ENCODE measurements at regions not wholly inside any gene's neighbourhood (a gene's known extent, or its start where the extent isn't known, plus 50 kb on each side); places are given as distances from the start of the nearest gene placed in this dataset.

DNA sequence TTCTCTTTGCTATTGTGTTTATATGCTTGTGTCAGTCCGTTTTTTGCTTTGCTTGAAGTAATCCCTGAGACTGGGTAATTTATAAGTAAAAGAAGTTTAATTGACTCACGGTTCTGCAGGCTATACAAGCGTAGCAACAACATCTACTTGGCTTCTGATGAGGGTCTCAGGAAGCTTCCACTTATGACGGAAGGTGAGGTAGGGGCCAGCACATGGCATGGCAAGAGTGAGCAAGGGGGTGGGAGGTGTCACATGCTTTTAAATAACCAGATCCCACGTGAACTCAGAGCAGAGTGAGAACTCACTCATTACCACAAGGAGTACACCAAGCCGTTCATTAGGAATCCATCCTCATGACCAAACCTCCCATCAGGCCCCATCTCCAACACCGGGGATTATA is 540.3 kb downstream of the TDRD15 start:
- Histone ChIP-seq H3K36me3 (ENCODE audit: control insufficient read depth, insufficient read depth, low read length) (no peaks in the 10 kb centered on the region), H3K4me3 (replicated peaks; ENCODE audit: low read depth, low read length) (no peak overlapping the region), H3K27me3 (replicated peaks; ENCODE audit: control insufficient read depth, insufficient read depth, low read length) (no peaks in the 10 kb centered on the region)
- TF ChIP-seq, protein P1, sequence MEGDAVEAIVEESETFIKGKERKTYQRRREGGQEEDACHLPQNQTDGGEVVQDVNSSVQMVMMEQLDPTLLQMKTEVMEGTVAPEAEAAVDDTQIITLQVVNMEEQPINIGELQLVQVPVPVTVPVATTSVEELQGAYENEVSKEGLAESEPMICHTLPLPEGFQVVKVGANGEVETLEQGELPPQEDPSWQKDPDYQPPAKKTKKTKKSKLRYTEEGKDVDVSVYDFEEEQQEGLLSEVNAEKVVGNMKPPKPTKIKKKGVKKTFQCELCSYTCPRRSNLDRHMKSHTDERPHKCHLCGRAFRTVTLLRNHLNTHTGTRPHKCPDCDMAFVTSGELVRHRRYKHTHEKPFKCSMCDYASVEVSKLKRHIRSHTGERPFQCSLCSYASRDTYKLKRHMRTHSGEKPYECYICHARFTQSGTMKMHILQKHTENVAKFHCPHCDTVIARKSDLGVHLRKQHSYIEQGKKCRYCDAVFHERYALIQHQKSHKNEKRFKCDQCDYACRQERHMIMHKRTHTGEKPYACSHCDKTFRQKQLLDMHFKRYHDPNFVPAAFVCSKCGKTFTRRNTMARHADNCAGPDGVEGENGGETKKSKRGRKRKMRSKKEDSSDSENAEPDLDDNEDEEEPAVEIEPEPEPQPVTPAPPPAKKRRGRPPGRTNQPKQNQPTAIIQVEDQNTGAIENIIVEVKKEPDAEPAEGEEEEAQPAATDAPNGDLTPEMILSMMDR (IDR thresholded peaks at IDR 0.05; ENCODE audit: insufficient read depth, low read length, poor library complexity, severe bottlenecking) = no peak
- DNase-seq (ENCODE audit: extremely low read depth, insufficient read length) = no peak

DNA sequence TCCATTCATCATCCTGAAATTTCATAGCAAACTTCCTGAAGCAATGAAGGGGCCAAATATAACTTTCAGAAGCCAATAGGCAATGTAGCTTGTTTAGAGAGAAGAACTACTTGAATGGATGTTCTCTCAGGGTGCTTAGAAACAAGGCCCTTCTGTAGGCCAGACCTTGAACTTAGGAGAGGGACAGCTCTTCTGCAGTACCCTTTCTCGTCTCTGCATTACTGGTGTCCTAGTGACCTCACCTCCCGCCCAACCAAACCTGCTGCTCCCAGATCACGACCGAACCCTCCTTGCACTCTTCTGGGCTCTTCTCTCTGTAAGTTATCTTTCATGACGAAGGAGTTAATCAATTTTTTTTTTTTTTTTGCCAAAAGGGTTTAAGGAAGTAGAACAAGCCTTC is 543.9 kb downstream of the TDRD15 start:
- TF ChIP-seq, protein P1 (IDR thresholded peaks at IDR 0.05; ENCODE audit: insufficient read depth, low read length, poor library complexity, severe bottlenecking) = no peak
- H3K36me3 ChIP-seq (ENCODE audit: control insufficient read depth, insufficient read depth, low read length) = no peaks in the 10 kb centered on the region
- H3K4me3 ChIP-seq (replicated peaks; ENCODE audit: low read depth, low read length) = no peak overlapping the region
- no peak for DNase-seq (ENCODE audit: extremely low read depth, insufficient read length)
- no peaks in the 10 kb centered on the region for H3K27me3 ChIP-seq (replicated peaks; ENCODE audit: control insufficient read depth, insufficient read depth, low read length)

DNA sequence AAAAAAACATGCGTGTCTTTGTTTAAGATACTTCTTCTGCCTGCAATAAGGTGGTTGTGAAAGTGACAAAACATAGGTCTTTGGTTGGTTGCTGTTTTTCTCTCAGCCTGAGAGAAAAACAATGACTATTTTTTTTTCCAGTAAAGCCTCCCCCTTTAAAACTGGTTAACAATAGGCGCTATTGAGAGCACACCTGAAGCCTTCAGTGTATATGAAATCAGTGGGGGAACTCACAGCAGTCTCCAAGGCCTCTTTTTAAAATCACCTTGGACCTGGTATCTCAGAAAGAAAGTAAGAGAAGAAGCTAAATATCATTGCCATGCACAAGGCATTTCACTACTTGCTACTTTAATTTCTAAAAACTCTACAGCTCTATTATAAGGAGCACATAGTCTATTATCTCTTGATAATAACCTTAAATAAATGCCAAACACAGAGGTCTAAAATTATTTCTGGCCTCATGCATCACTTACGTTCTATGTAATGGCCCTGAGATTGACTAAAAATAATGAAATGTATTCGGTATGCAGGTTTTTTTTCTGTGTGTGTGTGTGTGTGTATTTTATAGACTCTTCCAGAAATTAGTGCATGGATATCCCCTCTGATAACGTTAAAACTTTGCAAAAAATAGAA is 544.4 kb downstream of the TDRD15 start:
- Histone ChIP-seq H3K27me3 (replicated peaks; ENCODE audit: control insufficient read depth, insufficient read depth, low read length) (no peaks in the 10 kb centered on the region), H3K4me3 (replicated peaks; ENCODE audit: low read depth, low read length) (no peak overlapping the region), H3K36me3 (ENCODE audit: control insufficient read depth, insufficient read depth, low read length) (no peaks in the 10 kb centered on the region)
- TF ChIP-seq, protein P1 (IDR thresholded peaks at IDR 0.05; ENCODE audit: insufficient read depth, low read length, poor library complexity, severe bottlenecking) = no peak
- DNase-seq (ENCODE audit: extremely low read depth, insufficient read length) = no peak

DNA sequence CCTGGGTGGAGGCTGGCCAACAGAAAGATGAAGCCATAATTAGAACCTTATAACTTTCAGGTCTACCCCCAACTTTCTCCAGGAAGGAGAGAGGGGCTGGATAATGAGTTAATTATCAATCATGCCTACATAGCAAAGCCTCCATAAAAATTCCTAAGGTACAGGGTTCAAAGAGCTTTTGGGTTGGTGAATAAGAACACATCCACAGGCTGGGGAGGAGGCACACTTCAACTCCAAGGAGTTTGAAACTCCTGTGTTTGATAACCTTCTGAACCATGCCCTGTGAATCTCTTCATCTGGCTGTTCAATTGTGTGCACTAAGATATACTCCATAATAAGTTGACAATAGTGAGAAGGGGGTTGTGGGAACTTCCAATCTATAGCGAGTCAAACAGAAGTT is 552.3 kb downstream of the TDRD15 start:
- no peak overlapping the region for H3K4me3 ChIP-seq (replicated peaks; ENCODE audit: low read depth, low read length)
- no peak for DNase-seq (ENCODE audit: extremely low read depth, insufficient read length)
- H3K27me3 ChIP-seq (replicated peaks; ENCODE audit: control insufficient read depth, insufficient read depth, low read length) = no peaks in the 10 kb centered on the region
- TF ChIP-seq, protein P1 (IDR thresholded peaks at IDR 0.05; ENCODE audit: insufficient read depth, low read length, poor library complexity, severe bottlenecking) = no peak
- H3K36me3 ChIP-seq (ENCODE audit: control insufficient read depth, insufficient read depth, low read length) = no peaks in the 10 kb centered on the region

DNA sequence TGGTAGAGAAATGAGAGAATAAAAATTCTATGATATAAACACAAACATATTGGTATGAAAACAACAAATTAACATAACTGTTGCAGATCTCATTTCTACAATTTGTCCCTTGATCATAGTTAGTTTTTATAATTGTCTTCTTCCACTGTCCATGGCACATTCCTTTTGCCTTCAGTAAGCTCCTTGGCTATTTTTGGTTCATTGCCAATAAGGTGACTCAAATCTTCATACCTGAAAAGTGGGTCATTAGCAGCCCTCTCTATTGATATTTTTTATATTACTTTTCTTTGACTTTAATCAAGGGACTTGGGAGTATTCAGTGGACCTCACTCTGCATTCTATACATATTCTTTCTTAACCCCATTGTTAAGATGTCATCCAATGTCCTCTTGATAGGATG is 552.9 kb downstream of the TDRD15 start:
- H3K27me3 ChIP-seq (replicated peaks; ENCODE audit: control insufficient read depth, insufficient read depth, low read length) = no peaks in the 10 kb centered on the region
- DNase-seq (ENCODE audit: extremely low read depth, insufficient read length) = no peak
- no peaks in the 10 kb centered on the region for H3K36me3 ChIP-seq (ENCODE audit: control insufficient read depth, insufficient read depth, low read length)
- H3K4me3 ChIP-seq (replicated peaks; ENCODE audit: low read depth, low read length) = no peak overlapping the region
- TF ChIP-seq, protein P1 (IDR thresholded peaks at IDR 0.05; ENCODE audit: insufficient read depth, low read length, poor library complexity, severe bottlenecking) = no peak

DNA sequence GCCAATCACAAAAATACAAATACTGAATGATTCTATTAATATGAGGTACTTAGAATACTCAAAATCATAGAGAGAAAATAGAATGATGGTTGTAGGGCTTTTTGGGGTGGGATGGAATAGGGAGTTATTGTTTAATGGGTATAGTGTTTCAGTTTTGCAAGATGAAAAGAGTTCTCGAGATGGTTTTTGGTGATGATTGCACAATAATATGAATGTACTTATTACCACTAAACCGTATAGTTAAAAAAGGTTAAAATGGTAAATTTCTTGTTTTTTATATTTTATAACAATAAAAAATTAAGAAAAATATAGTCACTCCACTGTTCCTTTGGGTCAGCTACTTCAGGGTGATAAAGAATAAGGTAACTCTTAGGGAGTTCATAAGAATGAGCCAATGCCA is 560.1 kb downstream of the TDRD15 start:
- TF ChIP-seq, protein P1 (IDR thresholded peaks at IDR 0.05; ENCODE audit: insufficient read depth, low read length, poor library complexity, severe bottlenecking) = no peak
- Histone ChIP-seq H3K27me3 (replicated peaks; ENCODE audit: control insufficient read depth, insufficient read depth, low read length) (no peaks in the 10 kb centered on the region), H3K4me3 (replicated peaks; ENCODE audit: low read depth, low read length) (no peak overlapping the region), H3K36me3 (ENCODE audit: control insufficient read depth, insufficient read depth, low read length) (no peaks in the 10 kb centered on the region)
- no peak for DNase-seq (ENCODE audit: extremely low read depth, insufficient read length)
